Epidermal melanocyte (primary cell): ENCODE measurements at regions not wholly inside any gene's neighbourhood (a gene's known extent, or its start where the extent isn't known, plus 50 kb on each side); places are given as distances from the start of the nearest gene placed in this dataset.

Experiments used
- DNase-seq: peaks from one replicate; pipeline ENCODE4 v3.0.0; 2011; ENCODE audit warnings: low spot score; ENCODE audit not compliant: insufficient read length

DNA sequence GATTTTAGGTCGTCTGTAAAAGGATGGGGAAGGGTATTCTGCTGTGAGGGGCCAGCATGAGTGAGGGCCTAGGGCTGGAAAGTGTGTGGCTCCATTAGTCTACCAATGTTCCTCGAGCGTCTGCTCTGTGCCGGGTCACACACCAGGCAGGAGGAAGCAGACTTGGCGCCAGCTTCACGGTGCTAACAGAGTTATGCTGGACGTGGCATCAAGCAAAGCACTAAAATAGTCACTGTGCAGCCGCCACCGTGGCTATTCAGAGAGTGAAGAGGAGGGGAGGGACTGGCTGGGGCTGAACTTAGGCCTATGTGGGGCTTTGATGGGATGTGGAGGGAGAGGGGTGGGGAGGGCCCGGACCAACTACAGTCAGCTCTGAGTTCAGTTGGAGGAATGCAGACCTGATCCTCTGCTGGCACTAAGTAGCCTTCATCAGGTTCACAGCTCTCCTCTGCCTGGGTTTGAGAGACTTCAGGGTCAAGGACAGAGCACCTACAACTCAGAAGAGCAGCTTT is 83.9 kb upstream of the MSX1 start:
- no peak for DNase-seq

DNA sequence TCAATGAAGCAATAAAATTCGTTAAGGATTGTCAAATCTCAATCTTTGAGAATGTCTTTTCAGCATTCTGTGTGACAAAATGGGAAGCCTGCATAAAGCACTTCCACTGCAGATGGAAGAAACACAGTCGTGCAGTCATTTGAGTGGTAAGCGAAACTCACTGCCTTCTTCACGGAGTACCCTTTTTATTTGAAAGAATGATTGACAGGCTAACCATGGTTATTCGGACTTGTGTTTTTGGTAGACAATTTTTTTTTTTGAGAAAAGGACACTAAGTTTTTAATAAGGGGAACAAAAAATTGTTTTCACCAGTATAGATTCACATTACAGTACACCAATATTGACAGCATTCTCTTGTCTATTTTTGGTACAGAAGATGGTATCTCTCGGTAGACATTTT is 86.9 kb upstream of the MSX1 start:
- no peak for DNase-seq

DNA sequence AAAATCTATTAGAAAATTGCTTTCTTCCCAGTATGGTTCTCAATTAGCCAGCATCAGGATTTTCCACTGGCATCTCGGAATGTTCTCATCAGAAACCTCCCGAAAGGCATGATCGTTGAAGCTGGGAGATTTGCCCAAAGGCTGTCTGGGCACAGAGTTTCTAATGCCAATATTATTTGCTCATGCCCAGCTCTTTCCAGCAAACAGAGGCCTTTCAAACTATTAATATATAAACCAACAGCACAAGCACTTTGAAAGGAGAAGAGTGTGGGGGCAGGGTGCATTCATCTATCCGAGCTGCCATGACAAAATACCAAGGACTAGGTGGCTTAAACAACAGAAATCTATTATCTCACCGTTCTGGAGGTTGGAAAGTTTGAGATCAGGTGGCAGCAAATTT is 88.3 kb upstream of the MSX1 start:
- DNase-seq, result no peak

DNA sequence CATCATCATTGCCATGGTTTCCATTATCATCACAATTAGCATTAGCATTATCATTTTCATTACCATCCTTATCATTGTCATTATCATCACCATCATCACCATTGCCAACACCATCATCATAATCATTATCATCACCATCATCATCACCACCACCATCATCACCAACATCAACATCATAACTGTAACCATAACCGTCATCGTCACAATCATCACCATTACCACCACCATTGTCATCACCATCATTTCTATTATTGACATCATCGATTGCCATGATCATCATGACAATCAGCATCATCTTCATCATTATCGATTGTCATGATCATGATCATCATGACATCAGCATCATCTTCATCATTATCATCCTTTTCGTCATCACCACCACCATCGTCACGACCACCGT is 88.9 kb upstream of the MSX1 start:
- DNase-seq, result no peak

DNA sequence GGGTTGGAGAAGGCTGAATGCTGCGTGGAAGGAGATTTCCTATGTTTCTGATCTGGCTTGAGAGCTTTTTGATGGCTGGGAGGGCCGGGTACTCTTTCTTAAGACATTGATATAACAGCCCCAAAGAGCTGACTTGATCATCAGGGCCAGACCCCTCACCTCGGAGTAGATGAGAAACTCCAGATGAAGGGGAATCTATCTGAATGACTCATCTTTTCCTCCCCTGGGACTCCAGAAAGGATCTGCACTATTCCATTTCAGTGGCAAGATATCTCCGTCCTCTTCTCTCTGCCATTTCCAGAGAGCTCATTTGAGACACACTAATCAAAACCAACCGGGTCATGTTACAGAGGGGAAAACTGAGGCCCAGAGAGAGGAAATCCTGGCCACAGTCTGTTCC is 92.9 kb upstream of the MSX1 start:
- no peak for DNase-seq

DNA sequence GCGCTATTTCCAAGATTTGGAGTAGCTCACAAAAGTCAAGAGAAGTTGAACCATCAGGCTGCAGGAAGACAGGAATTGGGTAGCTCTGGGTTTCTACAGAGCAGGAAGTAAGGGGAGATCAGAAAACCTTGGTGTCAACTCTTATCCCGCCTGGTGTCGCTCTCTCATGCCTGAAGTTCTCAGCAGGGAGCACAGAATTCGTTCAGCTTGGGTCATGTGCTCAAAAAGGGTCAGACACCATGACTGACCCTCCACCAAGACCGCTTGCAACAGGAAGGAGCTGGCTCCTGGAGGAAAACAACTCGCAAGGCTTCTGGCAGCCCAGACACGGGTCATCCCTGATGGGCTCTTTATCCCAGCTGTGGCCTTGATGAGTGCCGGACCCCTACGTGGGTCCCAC is 93.7 kb upstream of the MSX1 start:
- DNase-seq, result no peak

DNA sequence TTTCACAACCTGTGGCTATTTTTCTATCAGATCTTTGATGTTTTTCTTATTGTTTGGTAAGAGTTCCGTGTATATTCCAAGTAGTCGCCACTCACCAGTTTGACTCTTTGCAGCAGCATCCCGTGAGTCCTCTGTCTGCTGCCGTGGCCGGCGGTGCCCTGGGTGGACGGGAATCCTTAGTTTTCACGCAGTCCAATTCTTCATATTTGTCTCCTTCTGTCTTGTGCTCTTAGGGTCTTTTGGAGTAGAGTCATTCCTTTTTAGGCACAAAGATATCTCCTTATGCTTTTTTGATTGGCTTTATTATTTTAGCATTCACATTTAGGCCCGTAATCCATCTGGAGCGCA is 94.9 kb upstream of the MSX1 start:
- no peak for DNase-seq

DNA sequence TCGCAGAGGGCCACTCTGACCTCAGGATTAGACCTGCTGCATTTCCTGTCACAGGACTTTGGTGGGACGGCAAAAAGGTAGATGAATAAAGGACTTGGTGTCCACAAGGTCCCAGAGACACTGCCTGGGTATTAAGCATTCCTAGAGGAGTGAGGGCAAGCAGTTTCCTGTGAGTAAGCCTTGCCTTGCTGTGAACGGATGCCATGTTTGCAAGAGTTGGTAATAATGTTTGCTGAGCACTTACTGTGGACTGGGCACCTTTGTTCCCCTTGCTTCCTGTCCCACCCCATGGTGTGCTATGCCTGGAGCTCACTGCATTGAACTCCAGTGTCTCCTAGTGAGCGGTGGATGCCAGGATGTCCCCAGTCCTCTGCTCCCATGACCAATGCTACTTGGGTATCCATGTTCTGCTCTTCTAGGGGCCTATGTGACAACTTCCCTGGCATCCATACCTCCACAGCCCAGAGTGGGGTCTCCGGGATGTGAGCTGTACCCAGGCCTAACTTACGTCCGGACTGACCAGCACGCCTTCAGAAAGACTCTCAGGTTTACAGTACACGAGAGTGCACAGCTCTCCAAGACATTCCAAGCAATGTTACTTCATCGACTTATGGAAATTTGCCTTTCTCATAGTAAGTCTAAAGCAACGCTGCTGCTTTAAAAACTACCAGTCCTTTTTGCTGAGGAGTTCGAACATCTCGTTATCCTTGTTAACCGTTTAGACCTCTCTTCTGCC is 95.5 kb upstream of the MSX1 start:
- no peak for DNase-seq

DNA sequence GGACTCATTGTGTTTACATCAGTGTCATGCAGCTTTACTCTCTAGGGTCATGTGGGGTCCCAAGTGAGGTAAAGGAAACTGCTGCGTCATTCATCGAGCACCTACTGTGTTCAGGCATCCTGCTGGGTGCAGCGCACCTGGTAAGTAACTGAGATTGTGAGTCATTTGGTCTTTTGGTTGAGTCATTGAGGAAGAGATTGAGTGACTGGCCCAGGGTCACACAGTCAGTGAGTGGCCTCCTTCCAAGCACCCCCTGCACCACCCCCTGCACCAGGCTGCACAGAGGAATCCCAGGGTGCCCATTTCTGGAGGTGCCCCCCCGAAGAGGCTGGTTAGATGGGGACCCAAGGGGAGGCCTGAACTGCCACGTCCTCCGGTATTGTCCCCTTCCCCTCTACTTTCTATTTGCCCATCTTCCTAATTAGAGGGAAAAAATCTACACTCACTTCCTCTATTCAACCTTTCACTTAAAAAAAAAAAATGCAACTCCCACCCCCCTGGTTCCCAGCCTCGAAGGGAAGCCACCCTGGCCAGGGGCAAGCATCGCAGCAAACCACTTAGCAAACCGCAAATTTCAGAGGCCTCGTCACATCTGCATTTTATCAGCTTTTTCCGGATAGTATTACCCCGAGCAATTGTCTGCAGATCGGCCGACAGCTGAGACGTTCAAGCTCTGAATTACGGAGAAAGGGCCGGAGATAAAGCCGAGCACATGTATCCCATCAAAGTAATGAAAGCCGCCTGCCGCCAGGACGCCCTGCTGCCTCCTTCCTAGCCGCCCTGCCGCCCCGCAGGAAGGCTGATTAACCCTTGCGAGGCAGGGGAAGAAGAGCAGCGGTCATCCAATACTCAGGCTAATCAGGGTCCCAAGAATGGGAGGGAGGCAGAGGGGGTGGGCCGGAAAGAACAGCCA is 96.3 kb upstream of the MSX1 start:
- DNase-seq, result no peak

DNA sequence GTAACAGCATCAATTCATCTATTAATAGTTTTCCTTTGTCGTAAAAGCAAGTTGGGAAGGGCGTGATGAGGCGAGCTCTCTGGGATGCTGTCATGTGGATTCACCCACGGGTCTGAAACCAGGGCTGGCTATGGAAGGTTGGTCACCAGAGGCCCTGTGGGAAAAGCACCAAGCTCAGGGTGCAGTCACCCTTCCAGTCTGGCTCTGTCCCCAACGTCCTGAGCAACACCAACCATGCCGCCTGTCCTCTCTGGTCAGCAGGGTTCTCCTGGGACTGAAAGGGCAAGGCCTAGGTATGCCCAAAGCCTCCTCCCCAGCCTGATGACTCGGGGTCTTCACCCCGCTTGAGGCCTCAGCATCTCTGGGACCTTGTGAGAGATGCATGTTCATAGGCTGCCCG is 97.2 kb upstream of the MSX1 start:
- no peak for DNase-seq

DNA sequence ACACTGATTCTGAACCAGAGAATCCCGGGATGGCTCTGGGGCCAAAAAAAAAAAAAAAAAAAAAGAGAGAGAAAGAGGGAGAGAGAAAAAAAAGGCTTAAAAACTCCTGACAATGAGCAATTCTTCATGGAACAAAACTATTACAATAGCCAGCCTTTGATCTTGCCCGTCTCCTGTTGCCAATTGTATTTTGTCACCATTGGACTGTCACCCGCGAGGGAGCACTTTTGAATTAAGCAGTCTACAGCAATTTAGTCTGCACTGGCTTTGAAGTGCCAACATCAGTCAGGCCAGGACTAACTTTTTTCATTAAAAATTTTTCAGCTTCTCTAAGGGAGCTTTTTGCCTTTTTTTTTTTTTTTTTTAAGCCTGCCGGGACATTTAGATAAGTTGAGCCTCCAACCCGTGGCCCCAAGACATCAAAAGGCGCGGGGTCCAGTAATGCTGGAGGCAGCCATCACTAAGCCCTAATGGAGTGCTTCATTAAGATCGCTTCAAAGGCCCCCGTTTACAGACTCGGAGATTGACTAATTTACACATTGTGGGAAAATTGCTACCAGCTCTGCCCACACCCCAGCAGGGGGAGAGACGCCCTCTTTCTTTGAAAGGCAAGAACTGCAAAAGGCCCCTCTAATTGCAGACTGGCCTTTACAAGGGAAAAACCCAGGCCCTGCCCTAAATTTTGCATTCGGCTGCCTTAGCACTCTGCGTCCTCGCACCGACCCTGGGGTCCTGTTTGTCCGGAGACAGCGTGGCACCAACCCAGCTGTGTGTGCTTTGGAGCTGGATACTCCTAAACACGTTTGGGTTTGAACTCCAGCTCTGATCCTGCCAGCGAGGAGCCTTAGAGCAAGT is 98.1 kb upstream of the MSX1 start:
- DNase-seq, result no peak

DNA sequence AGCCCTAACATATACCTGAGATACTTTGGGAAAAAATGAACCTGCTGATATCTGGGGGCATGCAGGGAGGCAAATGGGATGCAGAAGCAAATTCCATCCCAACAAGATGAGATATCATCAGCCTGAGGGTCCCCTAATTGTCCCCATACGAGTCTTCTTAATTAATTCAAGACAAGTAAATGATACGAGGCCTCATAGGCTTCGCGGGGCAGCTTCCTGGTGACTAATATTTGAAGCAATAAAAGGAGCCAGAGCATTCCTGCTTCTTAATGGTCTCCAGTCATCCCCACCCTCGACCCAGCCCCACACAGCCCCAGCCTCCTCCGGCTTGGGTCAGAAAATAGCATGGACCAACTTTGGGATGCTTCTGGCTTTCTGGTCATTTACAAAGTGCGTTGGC is 99.6 kb upstream of the MSX1 start:
- no peak for DNase-seq

DNA sequence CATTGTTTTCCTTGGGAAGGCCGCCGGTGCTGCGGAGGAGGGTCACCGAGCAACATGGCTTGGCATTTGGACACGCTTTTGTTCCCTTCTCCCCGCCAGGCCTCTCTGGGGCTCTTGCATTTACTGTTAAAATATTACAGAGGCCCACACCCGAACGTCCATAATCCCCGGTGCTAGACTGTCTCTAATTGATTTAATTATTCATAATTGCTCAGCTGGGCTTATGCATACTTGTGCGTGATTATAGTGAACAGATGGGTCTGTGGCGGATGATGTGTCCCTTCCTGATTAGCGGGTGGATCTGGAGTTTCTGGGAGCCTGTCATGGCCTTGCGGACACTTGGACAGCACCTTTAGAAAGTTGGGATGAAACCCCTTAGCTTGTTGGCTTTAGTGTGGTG is 100.2 kb upstream of the MSX1 start:
- no peak for DNase-seq

DNA sequence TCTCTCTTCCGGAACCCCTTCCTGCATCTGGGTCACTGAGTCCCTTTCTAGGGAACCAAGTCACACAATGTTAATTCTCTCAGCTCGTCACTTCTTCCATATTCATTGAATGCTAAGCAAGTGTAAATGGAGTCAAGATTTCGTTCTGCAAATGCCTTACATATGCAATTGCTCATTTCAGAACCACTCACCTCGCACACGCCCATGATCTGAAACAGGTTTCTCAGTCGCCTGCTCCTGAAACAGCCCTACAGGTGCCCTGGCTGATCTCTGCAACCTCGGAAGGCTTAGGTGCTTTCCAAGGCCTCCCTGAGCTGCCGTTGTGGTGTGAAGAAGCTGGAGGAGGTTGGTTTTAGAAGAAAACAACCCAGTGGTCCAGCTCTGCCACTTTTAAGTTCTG is 100.8 kb upstream of the MSX1 start:
- no peak for DNase-seq

DNA sequence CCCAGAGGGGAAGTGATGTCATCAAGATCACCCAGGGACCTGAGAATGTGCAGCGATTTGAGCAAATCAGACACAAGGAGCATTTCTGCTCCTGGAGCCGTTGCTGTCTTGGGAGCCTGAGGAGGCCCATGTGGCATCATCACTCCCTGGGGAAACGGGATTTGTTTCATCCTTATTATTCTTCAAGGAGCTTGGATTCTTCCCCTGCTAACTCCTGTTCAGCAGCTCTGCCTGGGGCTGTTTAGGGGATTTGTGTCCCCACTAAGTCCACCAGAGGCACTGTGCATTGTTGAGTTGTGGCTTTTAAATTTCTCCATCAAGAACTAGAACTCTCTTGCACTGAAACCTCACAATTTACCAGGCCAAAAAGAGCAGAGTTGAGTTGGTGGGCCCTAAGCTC is 104.2 kb upstream of the MSX1 start:
- no peak for DNase-seq

DNA sequence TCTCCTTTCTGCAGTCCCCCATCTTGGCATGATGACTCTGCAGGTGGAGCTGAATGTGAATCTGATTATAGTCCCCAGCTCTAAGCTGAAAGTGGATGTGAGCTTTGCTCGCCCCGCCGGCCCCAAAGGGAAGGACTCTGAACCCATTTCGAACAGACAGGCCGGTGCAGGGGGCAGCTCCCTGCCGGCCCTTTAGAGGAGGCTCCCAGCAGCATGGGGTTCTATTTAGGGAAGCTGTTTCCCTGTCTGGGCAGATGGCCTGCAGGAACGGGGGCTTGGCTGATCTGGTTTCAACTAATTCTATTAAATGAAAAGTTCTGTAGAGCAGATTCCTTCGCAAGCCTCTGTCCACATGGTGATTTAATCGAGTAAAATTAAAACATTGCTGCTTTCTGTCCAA is 104.8 kb upstream of the MSX1 start:
- DNase-seq, result no peak

DNA sequence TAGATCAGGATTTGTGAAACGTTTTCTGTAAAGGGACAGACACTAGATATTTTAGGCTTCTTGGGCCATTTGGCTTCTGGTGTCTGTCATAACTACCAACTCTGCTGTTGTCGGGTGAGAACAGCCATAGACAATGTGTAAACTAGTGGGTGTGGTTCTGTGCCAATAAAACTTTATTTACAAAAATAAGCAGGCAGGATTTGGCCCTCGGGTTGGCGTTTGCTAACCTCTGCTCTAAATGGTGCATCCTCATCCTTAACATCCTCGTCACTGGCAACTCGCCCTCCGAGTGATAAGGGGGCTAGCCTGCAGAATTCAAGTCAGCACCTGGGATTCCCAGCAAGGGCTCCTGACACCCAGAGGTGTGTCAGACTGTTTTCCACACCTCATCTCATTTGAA is 105.8 kb upstream of the MSX1 start:
- DNase-seq, result no peak

DNA sequence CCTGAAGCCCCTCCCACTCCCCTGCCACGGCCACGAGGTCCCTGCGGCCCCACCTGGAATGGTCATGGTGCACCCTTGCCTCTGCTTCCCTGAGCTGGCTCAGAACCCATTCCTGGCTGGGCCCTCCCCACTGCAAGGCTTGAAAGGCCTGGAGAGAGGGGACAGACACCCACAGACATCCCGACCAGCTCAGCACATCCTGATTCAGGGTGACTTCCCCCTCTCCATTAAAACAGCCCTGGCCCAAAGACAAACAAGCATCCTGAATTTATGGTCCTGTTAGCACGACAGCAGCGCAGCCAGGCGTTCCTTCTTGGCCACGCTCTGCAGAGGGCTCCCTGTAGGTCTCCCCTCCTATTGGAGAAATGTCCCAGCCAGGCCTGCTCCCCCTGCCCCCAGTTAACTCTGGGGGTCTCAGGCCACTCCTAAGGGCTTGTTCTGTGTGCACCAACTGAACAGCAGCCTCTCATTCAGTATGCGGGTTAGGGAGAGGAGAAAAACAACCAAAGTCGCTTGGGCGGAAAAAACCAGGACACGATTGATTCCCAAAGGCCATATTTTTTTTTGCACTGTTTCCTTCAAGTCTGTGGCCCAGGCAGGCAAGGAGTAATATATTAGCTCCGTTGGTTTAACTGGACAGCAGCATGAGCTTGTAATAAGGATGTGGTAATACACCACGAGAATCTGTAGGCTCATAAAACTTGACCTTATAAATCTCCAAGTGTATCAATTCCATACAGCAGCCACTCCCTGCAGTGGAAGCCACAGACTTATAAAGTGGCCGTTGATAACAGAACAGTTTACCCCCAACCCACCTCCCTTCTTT is 106.7 kb upstream of the MSX1 start:
- DNase-seq, result no peak

DNA sequence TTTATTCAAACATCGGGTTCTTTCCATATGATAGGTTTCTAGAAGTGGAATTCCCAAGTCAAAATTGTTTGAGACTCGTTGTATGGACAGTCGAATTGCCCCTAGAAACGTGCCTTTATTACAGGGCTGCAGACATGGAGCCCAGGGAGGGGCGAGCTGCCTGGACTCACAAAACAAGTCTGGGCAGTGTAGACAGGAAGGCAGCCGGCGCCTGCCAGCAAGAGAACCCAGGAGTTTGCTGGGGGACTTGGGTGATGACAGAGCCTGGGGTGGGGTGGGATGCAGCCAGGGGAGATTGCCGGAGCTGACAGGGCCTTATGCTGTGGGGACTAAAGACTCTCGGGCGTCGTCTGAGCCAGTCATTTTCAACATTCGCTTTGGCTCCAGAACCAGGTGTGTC is 107.4 kb upstream of the MSX1 start:
- DNase-seq, result no peak

DNA sequence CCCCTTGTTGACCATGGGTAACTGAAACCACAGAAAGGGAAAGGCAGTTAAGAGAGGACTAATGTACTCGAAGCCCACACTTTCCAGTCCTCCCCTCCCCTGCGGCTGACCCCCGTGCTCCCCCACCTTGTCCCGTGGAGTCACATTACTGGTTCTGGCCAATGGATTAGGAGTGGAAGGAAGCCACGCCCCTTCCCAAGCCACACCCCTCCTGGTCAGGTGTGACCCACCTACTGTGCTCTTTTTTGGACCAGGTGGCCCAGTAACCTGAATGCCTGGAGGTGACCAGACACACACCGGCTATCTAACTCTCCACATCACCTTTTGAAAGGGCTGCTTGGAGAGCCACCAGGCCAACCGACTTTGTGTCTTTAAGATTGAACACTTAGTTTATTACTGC is 109.3 kb upstream of the MSX1 start:
- DNase-seq, result no peak

DNA sequence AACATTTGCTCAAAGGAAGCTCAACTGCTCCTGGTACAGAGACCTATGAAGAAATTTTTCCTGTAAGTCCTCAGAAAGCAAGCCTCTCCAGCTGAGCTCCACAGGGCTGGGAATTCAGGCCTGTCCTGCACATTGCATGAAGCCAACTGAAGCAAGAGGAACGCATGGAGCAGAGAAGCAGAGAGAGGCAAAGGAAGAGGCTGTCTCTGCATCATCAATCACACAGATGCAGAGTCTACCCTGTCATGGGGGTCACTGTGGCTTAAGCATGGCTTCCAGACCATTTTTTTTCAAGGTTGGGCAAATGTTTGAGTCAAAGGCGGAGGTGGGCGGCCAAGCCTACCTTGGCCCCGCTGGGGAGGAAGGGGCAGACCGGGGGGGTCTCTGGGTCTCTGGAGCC is 110.3 kb upstream of the MSX1 start:
- no peak for DNase-seq
